CD14-positive monocyte (primary cell): ENCODE measurements at regions not wholly inside any gene's neighbourhood (a gene's known extent, or its start where the extent isn't known, plus 50 kb on each side); places are given as distances from the start of the nearest gene placed in this dataset.

Experiments used
- DNase-seq, 3 donors: peaks; one replicate each; pipeline ENCODE4 v3.0.0-alpha.2; 2011 to 2022
- H2AFZ ChIP-seq: 2 replicates; pipeline ENCODE4 v1.6.0; 2012; ENCODE audit warnings: mild to moderate bottlenecking, low read depth, low read length, inconsistent platforms; ENCODE audit not compliant: insufficient read depth, poor library complexity, severe bottlenecking
- H3K27ac ChIP-seq, 2 donors: 1 replicate in 1 of 2; 2 replicates in 1 of 2; pipeline ENCODE4 v1.5.1; 2012 to 2013; ENCODE audit warnings: low read length in 2 of 2, control low read depth in 1 of 2, inconsistent platforms in 1 of 2, low read depth in 1 of 2, mild to moderate bottlenecking in 1 of 2
- H3K27me3 ChIP-seq, 2 donors: one replicate each; pipeline versions ENCODE4 v1.6.0 to v1.6.1; 2011 to 2013; ENCODE audit warnings: low read length in 2 of 2; ENCODE audit not compliant: control insufficient read depth in 2 of 2, insufficient read depth in 2 of 2
- H3K36me3 ChIP-seq, 2 donors: replicated peaks in 1 of 2; 1 replicate in 1 of 2; 2 replicates in 1 of 2; pipeline versions ENCODE4 v1.5.1 to v1.6.1; 2012 to 2013; ENCODE audit warnings: low read length in 2 of 2, control low read depth in 1 of 2, inconsistent platforms in 1 of 2, mild to moderate bottlenecking in 1 of 2; ENCODE audit not compliant: insufficient read depth in 2 of 2, control insufficient read depth in 1 of 2
- H3K4me1 ChIP-seq, 2 donors: 1 replicate in 1 of 2; 2 replicates in 1 of 2; pipeline versions ENCODE4 v1.5.1 to v1.6.1; 2012 to 2013; ENCODE audit warnings: low read length in 2 of 2, control low read depth in 1 of 2, inconsistent platforms in 1 of 2, mild to moderate bottlenecking in 1 of 2, moderate library complexity in 1 of 2; ENCODE audit not compliant: insufficient read depth in 2 of 2, control insufficient read depth in 1 of 2
- H3K4me2 ChIP-seq: replicated peaks from 2 replicates; pipeline ENCODE3; 2012; ENCODE audit warnings: low read length, moderate library complexity, mild to moderate bottlenecking; ENCODE audit not compliant: poor library complexity, severe bottlenecking; ENCODE audit errors: extremely low read depth
- H3K4me3 ChIP-seq, 3 experiments: fragments of 200-600 bp in 1 of 3; sonication (generic) in 1 of 3; replicated peaks in 1 of 3; 1 replicate in 2 of 3; 2 replicates in 1 of 3; pipeline ENCODE4 v1.5.1; 2011 to 2013; ENCODE audit warnings: low read length in 3 of 3, mild to moderate bottlenecking in 3 of 3, control low read depth in 2 of 3, low read depth in 2 of 3, inconsistent platforms in 1 of 3, moderate library complexity in 1 of 3
- H3K79me2 ChIP-seq: 2 replicates; pipeline ENCODE4 v1.6.0; 2012; ENCODE audit warnings: mild to moderate bottlenecking, control low read depth, inconsistent platforms, low read length, moderate library complexity; ENCODE audit not compliant: insufficient read depth
- H3K9ac ChIP-seq: 2 replicates; pipeline ENCODE4 v1.6.0; 2017; ENCODE audit warnings: low read length, mild to moderate bottlenecking; ENCODE audit not compliant: insufficient read depth, poor library complexity, severe bottlenecking
- H3K9me3 ChIP-seq, 2 donors: replicated peaks in 1 of 2; 1 replicate in 1 of 2; 2 replicates in 1 of 2; pipeline versions ENCODE4 v1.5.1 to v1.6.1; 2012 to 2013; ENCODE audit warnings: low read length in 2 of 2, control low read depth in 1 of 2; ENCODE audit not compliant: control insufficient read depth in 1 of 2, insufficient read depth in 1 of 2
- H4K20me1 ChIP-seq: 2 replicates; pipeline ENCODE4 v1.6.0; 2012; ENCODE audit warnings: mild to moderate bottlenecking, low read length, control low read depth, moderate library complexity; ENCODE audit not compliant: insufficient read depth
- H3K27ac Mint-ChIP-seq, 7 donors: one replicate each; pipeline ENCODE4 v1.8.0; 2020; ENCODE audit warnings: mild to moderate bottlenecking in 7 of 7, mixed read lengths in 7 of 7, moderate library complexity in 6 of 7, inconsistent platforms in 2 of 7
- H3K27me3 Mint-ChIP-seq, 3 donors: one replicate each; pipeline ENCODE4 v1.8.0; 2021 to 2022; ENCODE audit warnings: low read depth in 3 of 3, mild to moderate bottlenecking in 3 of 3, mixed read lengths in 3 of 3, moderate library complexity in 3 of 3, inconsistent platforms in 1 of 3
- H3K36me3 Mint-ChIP-seq, 2 donors: one replicate each; pipeline ENCODE4 v1.8.0; 2020; ENCODE audit warnings: mixed read lengths in 2 of 2, inconsistent platforms in 1 of 2, mild to moderate bottlenecking in 1 of 2
- H3K4me1 Mint-ChIP-seq: one replicate; pipeline ENCODE4 v1.8.0; 2020; ENCODE audit warnings: mild to moderate bottlenecking, mixed read lengths
- H3K4me3 Mint-ChIP-seq, 2 donors: one replicate each; pipeline ENCODE4 v1.8.0; 2020; ENCODE audit warnings: mild to moderate bottlenecking in 2 of 2, mixed read lengths in 2 of 2, moderate library complexity in 1 of 2
- H3K9me3 Mint-ChIP-seq, 7 donors: one replicate each; pipeline ENCODE4 v1.8.0; 2020 to 2022; ENCODE audit warnings: mixed read lengths in 7 of 7, mild to moderate bottlenecking in 6 of 7, moderate library complexity in 6 of 7, inconsistent platforms in 2 of 7
- CTCF ChIP-seq: fragments of 200-600 bp; IDR thresholded peaks from one replicate; pipeline ENCODE4 v1.8.0; 2022; ENCODE audit warnings: antibody characterized with exemption, mild to moderate bottlenecking
- WGBS: methylation state at CpG from one replicate; pipeline ENCODE4 v1.1.5; 2013; ENCODE audit warnings: missing lambda C conversion rate; ENCODE audit not compliant: insufficient coverage; 5-methylcytosine and 5-hydroxymethylcytosine counted together
- intact Hi-C, 2 donors: fragments of 100-400 bp; cut with micrococcal nuclease; formaldehyde crosslinking; loops; one replicate each; pipeline versions ENCODE4 v1.15.0 to v1.15.1; 2023

GRCh38 chr4:145333786-145334185 is 147.9 kb upstream of the SMAD1 start:
- Histone ChIP-seq H3K27ac (no peak overlapping the region), H4K20me1 (no peaks in the 10 kb centered on the region), H3K4me3 (no peak overlapping the region), H3K4me2 (no peak overlapping the region), H3K9ac (no peak overlapping the region), H3K27me3 (no peaks in the 10 kb centered on the region), H3K9me3 (peaks cover 0 to 4% of the 10 kb centered on the region in 2 donors), H3K79me2 (no peaks in the 10 kb centered on the region), H3K4me1 (no peaks in the 10 kb centered on the region), H3K36me3 (no peaks in the 10 kb centered on the region), H2AFZ (no peak overlapping the region)
- no peak for DNase-seq
- WGBS, result 80% methylated on average over 1 of the region's 3 CpGs
- Mint-ChIP-seq H3K27ac (no peak overlapping the region), H3K4me1 (no peaks in the 10 kb centered on the region), H3K9me3 (peaks cover 0 to 5% (median 1%) of the 10 kb centered on the region in 7 donors), H3K27me3 (peaks cover 0 to 2% (median 0%) of the 10 kb centered on the region in 3 donors), H3K36me3 (no peaks in the 10 kb centered on the region), H3K4me3 (no peak overlapping the region)
- intact Hi-C loops, result no loop called here
- TF ChIP-seq CTCF, result no peak

GRCh38 chr4:145326491-145326890 is 146.1 kb upstream of the OTUD4 start:
- H3K4me1 ChIP-seq, result no peaks in the 10 kb centered on the region
- H3K27ac Mint-ChIP-seq, result no peak overlapping the region
- H3K4me1 Mint-ChIP-seq, result no peaks in the 10 kb centered on the region
- no peaks in the 10 kb centered on the region for H3K36me3 Mint-ChIP-seq
- no peaks in the 10 kb centered on the region for H4K20me1 ChIP-seq
- H3K4me3 ChIP-seq, result no peak overlapping the region
- H3K36me3 ChIP-seq, result no peaks in the 10 kb centered on the region
- H3K4me3 Mint-ChIP-seq, result no peak overlapping the region
- peaks cover 0 to 4% of the 10 kb centered on the region in 2 donors for H3K9me3 ChIP-seq
- no peak for TF ChIP-seq CTCF
- no peaks in the 10 kb centered on the region for H3K27me3 ChIP-seq
- H3K27ac ChIP-seq, result no peak overlapping the region
- 91% methylated on average over 1 of the region's 2 CpGs for WGBS
- H3K9ac ChIP-seq, result no peak overlapping the region
- no peak overlapping the region for H3K4me2 ChIP-seq
- no peak overlapping the region for H2AFZ ChIP-seq
- H3K9me3 Mint-ChIP-seq, result peaks cover 0 to 14% (median 4%) of the 10 kb centered on the region in 7 donors
- H3K27me3 Mint-ChIP-seq, result peaks cover 0 to 2% (median 1%) of the 10 kb centered on the region in 3 donors
- intact Hi-C loops, result no loop called here
- no peaks in the 10 kb centered on the region for H3K79me2 ChIP-seq
- no peak for DNase-seq
